HepG2 (cell line): ENCODE measurements at regions not wholly inside any gene's neighbourhood (a gene's known extent, or its start where the extent isn't known, plus 50 kb on each side); places are given as distances from the start of the nearest gene placed in this dataset.

Source experiments
- ATAC-seq: fragments of 200-7000 bp; cut with Tn5 transposase; 3 replicates; pipeline ENCODE4 v1.9.1; 2020; ENCODE audit warnings: mild to moderate bottlenecking, moderate library complexity
- BruUV-seq: library from RNA; stranded (reverse); fragments of 400-500 nt; replicated peaks from 2 replicates; lab custom pipeline; 2021; lab: Mats Ljungman, UMichigan
- CTCF ChIA-PET: fragments of 300-600 bp; formaldehyde crosslinking; extraction: SDS; loops from one replicate; lab custom pipeline; 2021; ENCODE audit warnings: low total read pairs, inconsistent platforms, low intra/inter-chr PET ratio; lab: Yijun Ruan, JAX
- POLR2A ChIA-PET: fragments of 350-600 bp; sonication (Branson Sonifier 250); formaldehyde crosslinking; loops from one replicate; lab custom pipeline; 2020; ENCODE audit warnings: antibody characterized with exemption, inconsistent platforms; lab: Yijun Ruan, JAX
- DNase-seq: peaks from one replicate; pipeline ENCODE4 v3.0.0-alpha.2; 2015; ENCODE audit warnings: low spot score
- FAIRE-seq: peaks from 3 replicates; lab custom pipeline; 2011; peaks lifted over from hg19 to GRCh38; lab: Jason Lieb, UNC
- H2AFZ ChIP-seq: one replicate; pipeline ENCODE4 v1.6.1; 2011; ENCODE audit warnings: low read length, inconsistent platforms
- H3K27ac ChIP-seq: fragments of 300-600 bp; 3 replicates; pipeline ENCODE4 v1.8.0; 2011; ENCODE audit warnings: mixed run types, mild to moderate bottlenecking, mixed read lengths, low read length, inconsistent platforms; ENCODE audit not compliant: insufficient read depth; ENCODE audit errors: extremely low read length
- H3K27me3 ChIP-seq, 2 experiments: fragments of 200-600 bp in 1 of 2; 2 replicates in 1 of 2; 3 replicates in 1 of 2; pipeline versions ENCODE4 v1.6.0 to v1.8.0; 2011; ENCODE audit warnings: low read length in 2 of 2, mild to moderate bottlenecking in 2 of 2, moderate library complexity in 2 of 2, inconsistent platforms in 1 of 2; ENCODE audit not compliant: insufficient read depth in 2 of 2, control insufficient read depth in 1 of 2
- H3K36me3 ChIP-seq, 2 experiments: fragments of 200-600 bp in 1 of 2; replicated peaks in 1 of 2; 2 replicates in 1 of 2; 3 replicates in 1 of 2; pipeline versions ENCODE4 v1.5.1 to v1.8.0; 2011; ENCODE audit warnings: low read length in 2 of 2, inconsistent platforms in 1 of 2; ENCODE audit not compliant: insufficient read depth in 2 of 2, control insufficient read depth in 1 of 2
- H3K4me1 ChIP-seq: 2 replicates; pipeline ENCODE4 v1.5.1; 2012; ENCODE audit warnings: low read length, inconsistent platforms; ENCODE audit not compliant: insufficient read depth
- H3K4me2 ChIP-seq: 2 replicates; pipeline ENCODE4 v1.6.0; 2011; ENCODE audit warnings: low read depth, low read length, inconsistent platforms
- H3K4me3 ChIP-seq, 3 experiments: fragments of 200-600 bp in 1 of 3; sonication (generic), shearing (Covaris generic) in 1 of 3; replicated peaks in 1 of 3; 2 replicates each; pipeline ENCODE4 v1.5.1; 2011 to 2016; ENCODE audit warnings: low read length in 3 of 3, inconsistent platforms in 2 of 3, low read depth in 2 of 3, mild to moderate bottlenecking in 2 of 3, control low read depth in 1 of 3, mixed read lengths in 1 of 3; ENCODE audit not compliant: insufficient read depth in 1 of 3
- H3K79me2 ChIP-seq: one replicate; pipeline ENCODE4 v1.6.1; 2011; ENCODE audit warnings: low read length, inconsistent platforms; ENCODE audit not compliant: insufficient read depth
- H3K9ac ChIP-seq: 2 replicates; pipeline ENCODE4 v1.6.0; 2011; ENCODE audit warnings: mild to moderate bottlenecking, low read depth, low read length, inconsistent platforms; ENCODE audit not compliant: insufficient read depth
- H3K9me3 ChIP-seq: 2 replicates; pipeline ENCODE4 v1.5.1; 2012; ENCODE audit warnings: mild to moderate bottlenecking, low read length
- H4K20me1 ChIP-seq: 2 replicates; pipeline ENCODE4 v1.6.0; 2011; ENCODE audit warnings: inconsistent platforms, mild to moderate bottlenecking, low read length, moderate library complexity; ENCODE audit not compliant: insufficient read depth
- ARID5B ChIP-seq: IDR thresholded peaks from 2 replicates; pipeline ENCODE4 v1.4.0; 2020; ENCODE audit warnings: mild to moderate bottlenecking, missing genetic modification reagents
- ATF6 ChIP-seq: sonication (generic); formaldehyde crosslinking; conservative IDR thresholded peaks from 2 replicates; pipeline ENCODE4 v1.4.0; 2020; ENCODE audit warnings: missing genetic modification reagents
- CTCF ChIP-seq: sonication (generic); formaldehyde crosslinking; IDR thresholded peaks from 2 replicates; pipeline ENCODE4 v1.5.0; 2020; ENCODE audit warnings: mild to moderate bottlenecking, missing genetic modification reagents, moderate library complexity
- FOXK1 ChIP-seq: sonication (generic); formaldehyde crosslinking; IDR thresholded peaks from 2 replicates; pipeline ENCODE4 v1.4.0; 2020; ENCODE audit warnings: low read depth, missing genetic modification reagents, borderline replicate concordance
- HMG20B ChIP-seq: conservative IDR thresholded peaks from 2 replicates; pipeline ENCODE4 v1.6.1; 2016; ENCODE audit warnings: missing genetic modification reagents, missing compliant biosample characterization
- IKZF4 ChIP-seq: sonication (generic); formaldehyde crosslinking; IDR thresholded peaks from 2 replicates; pipeline ENCODE4 v1.5.1; 2020; ENCODE audit warnings: borderline replicate concordance, mild to moderate bottlenecking, low read depth, missing genetic modification reagents; ENCODE audit errors: not compliant biosample characterization
- MAFK ChIP-seq, 2 experiments: IDR thresholded peaks in 1 of 2; conservative IDR thresholded peaks in 1 of 2; 2 replicates each; pipeline ENCODE4 v1.6.1; 2011; ENCODE audit warnings: improper control_type of control experiment in 2 of 2, low read length in 2 of 2
- MIXL1 ChIP-seq: IDR thresholded peaks from 2 replicates; pipeline ENCODE4 v1.6.1; 2016
- MTF2 ChIP-seq: sonication (generic); formaldehyde crosslinking; IDR thresholded peaks from 2 replicates; pipeline ENCODE4 v1.5.0; 2020; ENCODE audit warnings: missing genetic modification reagents, borderline replicate concordance
- NR2F1 ChIP-seq, 2 experiments: fragments of 450-650 bp in 1 of 2; formaldehyde crosslinking in 1 of 2; IDR thresholded peaks; 2 replicates each; pipeline versions ENCODE4 v1.5.0 to v1.6.1; 2016 to 2020; ENCODE audit warnings: mild to moderate bottlenecking in 1 of 2, missing compliant biosample characterization in 1 of 2, missing genetic modification reagents in 1 of 2, moderate library complexity in 1 of 2
- SMC3 ChIP-seq: IDR thresholded peaks from 2 replicates; pipeline ENCODE4 v1.6.1; 2011; ENCODE audit warnings: low read length, improper control_type of control experiment
- STAG1 ChIP-seq: sonication (generic); formaldehyde crosslinking; IDR thresholded peaks from 2 replicates; pipeline ENCODE4 v1.4.0; 2020; ENCODE audit warnings: missing genetic modification reagents
- ZBTB21 ChIP-seq: sonication (generic); formaldehyde crosslinking; IDR thresholded peaks from 2 replicates; pipeline ENCODE4 v1.4.0; 2020; ENCODE audit warnings: missing genetic modification reagents
- ZMYM3 ChIP-seq: sonication (generic); formaldehyde crosslinking; IDR thresholded peaks from 2 replicates; pipeline ENCODE4 v1.5.1; 2020; ENCODE audit warnings: mild to moderate bottlenecking, missing genetic modification reagents
- ZMYM4 ChIP-seq: sonication (generic); formaldehyde crosslinking; IDR thresholded peaks from 2 replicates; pipeline ENCODE4 v1.8.1; 2023; ENCODE audit warnings: mild to moderate bottlenecking, missing genetic modification reagents
- ZNF225 ChIP-seq: sonication (generic); formaldehyde crosslinking; IDR thresholded peaks from 2 replicates; pipeline ENCODE4 v1.4.0; 2020; ENCODE audit warnings: mild to moderate bottlenecking, missing genetic modification reagents
- ZNF331 ChIP-seq: sonication (generic); formaldehyde crosslinking; IDR thresholded peaks from 2 replicates; pipeline ENCODE4 v1.4.0; 2020; ENCODE audit warnings: missing genetic modification reagents
- WGBS: methylation state at CpG from one replicate; pipeline ENCODE4 v1.1.6; 2017; ENCODE audit warnings: low lambda C conversion rate; 5-methylcytosine and 5-hydroxymethylcytosine counted together
- in situ Hi-C: cut with HindIII; loops from 2 replicates; pipeline ENCODE4 v1.10.0; 2017; ENCODE audit warnings: low pct_unique_long_range_greater_than_20kb; ENCODE audit not compliant: extremely low pct_ligation_motif_present
- intact Hi-C: fragments of 100-400 bp; cut with micrococcal nuclease; formaldehyde crosslinking; loops from one replicate; pipeline ENCODE4 v1.10.0; 2022; ENCODE audit not compliant: unreplicated experiment

- peak; percentile 67 for FAIRE-seq
- CTCF ChIA-PET = interaction anchor here (1.6 kb wide), 1 partner anchor 449 kb away, joined by 6 read pairs; no protein-coding TSS in a partner anchor
- POLR2A ChIA-PET = no interaction called here
- TF ChIP-seq ZMYM4 (CRISPR knock-in tag) (no peak), IKZF4 (CRISPR knock-in tag) (no peak), MTF2 (no peak), CTCF (CRISPR knock-in tag) (peak; percentile 77), HMG20B (CRISPR knock-in tag) (no peak), NR2F1 (CRISPR knock-in tag; IDR thresholded peaks at IDR 0.05) (peak in 1 of 2 experiments; percentile 73; a peak in 2 of 4 replicates), MAFK (conservative IDR thresholded peaks at IDR 0.05 in 1 of 2, IDR thresholded peaks at IDR 0.05 in 1 of 2; ENCODE audit: low read length in 2 of 2) (0 out of 4 replicates have a peak, but pooled peaks of 1 of the 2 experiments have one; percentile 1), ZBTB21 (CRISPR knock-in tag) (no peak), ZNF225 (CRISPR knock-in tag) (no peak), ZNF331 (CRISPR knock-in tag) (0 out of 2 replicates have a peak, but pooled peaks have one; percentile 22), ATF6 (CRISPR knock-in tag) (no peak), MIXL1 (CRISPR knock-in tag) (0 out of 2 replicates have a peak, but pooled peaks have one; percentile 56), ZMYM3 (CRISPR knock-in tag) (no peak), STAG1 (CRISPR knock-in tag) (peak; percentile 65), FOXK1 (CRISPR knock-in tag) (peak; percentile 34; the same call in 1 of the 2 replicates), ARID5B (CRISPR knock-in tag) (peak; percentile 27; the same call in 1 of the 2 replicates), SMC3 (peak; percentile 56)
These were observed 70.0 kb upstream of the FAM241A start for GRCh38 chr4:112075129-112075753.

More at GRCh38 chr4:112075129-112075753, 70.0 kb upstream of the FAM241A start:
- DNase-seq (peak; percentile 57), ATAC-seq (peak; percentile 87)
- Histone ChIP-seq H3K27me3 (no peaks in the 10 kb centered on the region), H2AFZ (no peak overlapping the region), H3K4me2 (no peak overlapping the region), H3K79me2 (no peaks in the 10 kb centered on the region), H3K4me3 (no peak overlapping the region), H3K9me3 (no peaks in the 10 kb centered on the region), H3K9ac (no peak overlapping the region), H3K4me1 (no peaks in the 10 kb centered on the region), H4K20me1 (no peaks in the 10 kb centered on the region), H3K36me3 (no peaks in the 10 kb centered on the region), H3K27ac (no peak overlapping the region)
- intact Hi-C loops (loop anchor here (1.0 kb wide), 1 partner anchor 449 kb away; no protein-coding TSS in a partner anchor), in situ Hi-C loops (loop anchor here (10.0 kb wide), 1 partner anchor 450 kb away; no protein-coding TSS in a partner anchor)
- WGBS = 24% methylated on average over 4 of the region's 4 CpGs
- BruUV-seq = no TSS peak
